ENCODE measurements at regions not wholly inside any gene's neighbourhood (a gene's known extent, or its start where the extent isn't known, plus 50 kb on each side); places are given as distances from the start of the nearest gene placed in this dataset.

GRCh38 chr5:50574121-50574520 lies 92.3 kb upstream of the PARP8 start:
- ChIA-PET CTCF (no interaction called here), POLR2A (ENCODE audit: low non-redundant PET) (no interaction called here)

GRCh38 chr5:50575740-50576139 lies 90.7 kb upstream of the PARP8 start:
- Histone ChIP-seq H3K4me3 (ENCODE audit: low read depth, low read length, poor library complexity, severe bottlenecking) (no peak overlapping the region), H3K9me3 (ENCODE audit: low read depth, low read length, poor library complexity, severe bottlenecking) (no peaks in the 10 kb centered on the region), H3K27me3 (replicated peaks; ENCODE audit: insufficient read depth, low read depth, low read length, poor library complexity) (no peaks in the 10 kb centered on the region), H3K4me1 (ENCODE audit: insufficient read depth, low read length, poor library complexity, severe bottlenecking) (no peaks in the 10 kb centered on the region), H3K27ac (ENCODE audit: low read depth, low read length, poor library complexity, severe bottlenecking) (no peak overlapping the region), H3K36me3 (ENCODE audit: insufficient read depth, low read length, poor library complexity, severe bottlenecking) (no peaks in the 10 kb centered on the region)
- DNase-seq (ENCODE audit: low spot score), result no peak
- no TSS peak for BruUV-seq (replicated peaks)
- TF ChIP-seq EZH2 (IDR thresholded peaks at IDR 0.05; ENCODE audit: borderline replicate concordance, low read depth, low read length, poor library complexity, severe bottlenecking) (no peak), CTCF (conservative IDR thresholded peaks at IDR 0.05; ENCODE audit: low read depth, low read length) (no peak)
- ChIA-PET CTCF (no interaction called here), POLR2A (ENCODE audit: low non-redundant PET) (no interaction called here)
- intact Hi-C loops (cut with micrococcal nuclease; ENCODE audit: unreplicated experiment), result no loop called here

More at GRCh38 chr5:50574121-50574520, 92.3 kb upstream of the PARP8 start:
- H3K4me3 ChIP-seq (ENCODE audit: low read depth, low read length, poor library complexity, severe bottlenecking), result peak overlapping the region; percentile 15
- no peak overlapping the region for H3K27ac ChIP-seq (ENCODE audit: low read depth, low read length, poor library complexity, severe bottlenecking)
- peak; percentile 46 for DNase-seq (ENCODE audit: low spot score)
- no peaks in the 10 kb centered on the region for H3K36me3 ChIP-seq (ENCODE audit: insufficient read depth, low read length, poor library complexity, severe bottlenecking)
- TF ChIP-seq CTCF (conservative IDR thresholded peaks at IDR 0.05; ENCODE audit: low read depth, low read length) (no peak), EZH2 (IDR thresholded peaks at IDR 0.05; ENCODE audit: borderline replicate concordance, low read depth, low read length, poor library complexity, severe bottlenecking) (no peak)
- no peaks in the 10 kb centered on the region for H3K9me3 ChIP-seq (ENCODE audit: low read depth, low read length, poor library complexity, severe bottlenecking)
- H3K4me1 ChIP-seq (ENCODE audit: insufficient read depth, low read length, poor library complexity, severe bottlenecking), result no peaks in the 10 kb centered on the region
- H3K27me3 ChIP-seq (replicated peaks; ENCODE audit: insufficient read depth, low read depth, low read length, poor library complexity), result no peaks in the 10 kb centered on the region
- intact Hi-C loops (cut with micrococcal nuclease; ENCODE audit: unreplicated experiment), result no loop called here
- BruUV-seq (replicated peaks), result no TSS peak

- no peaks in the 10 kb centered on the region for H3K36me3 ChIP-seq (ENCODE audit: insufficient read depth, low read length, poor library complexity, severe bottlenecking)
- DNase-seq (ENCODE audit: low spot score), result no peak
- H3K4me3 ChIP-seq (ENCODE audit: low read depth, low read length, poor library complexity, severe bottlenecking), result no peak overlapping the region
- TF ChIP-seq CTCF (conservative IDR thresholded peaks at IDR 0.05; ENCODE audit: low read depth, low read length) (no peak), EZH2 (IDR thresholded peaks at IDR 0.05; ENCODE audit: borderline replicate concordance, low read depth, low read length, poor library complexity, severe bottlenecking) (no peak)
- H3K27ac ChIP-seq (ENCODE audit: low read depth, low read length, poor library complexity, severe bottlenecking), result no peak overlapping the region
- no peaks in the 10 kb centered on the region for H3K27me3 ChIP-seq (replicated peaks; ENCODE audit: insufficient read depth, low read depth, low read length, poor library complexity)
- no peaks in the 10 kb centered on the region for H3K4me1 ChIP-seq (ENCODE audit: insufficient read depth, low read length, poor library complexity, severe bottlenecking)
- POLR2A ChIA-PET (ENCODE audit: low non-redundant PET), result no interaction called here
- BruUV-seq (replicated peaks), result no TSS peak
- H3K9me3 ChIP-seq (ENCODE audit: low read depth, low read length, poor library complexity, severe bottlenecking), result no peaks in the 10 kb centered on the region
- CTCF ChIA-PET, result no interaction called here
- intact Hi-C loops (cut with micrococcal nuclease; ENCODE audit: unreplicated experiment), result no loop called here
Observed at GRCh38 chr5:50576265-50576664, 90.2 kb upstream of the PARP8 start.
